IMR-90 (cell line): ENCODE measurements at regions not wholly inside any gene's neighbourhood (a gene's known extent, or its start where the extent isn't known, plus 50 kb on each side); places are given as distances from the start of the nearest gene placed in this dataset.
"Not testable (repeated sequence)": the region's sequence is repeated elsewhere in the genome, so short reads cannot be mapped to it uniquely, and the experiment has no call there.

Experiments used
- ATAC-seq: fragments of 200-7000 bp; cut with Tn5 transposase; 2 replicates; pipeline ENCODE4 v1.9.1; 2020; ENCODE audit warnings: low read depth, mild to moderate bottlenecking, moderate library complexity
- BruUV-seq: library from RNA; stranded (reverse); fragments of 400-500 nt; replicated peaks from 2 replicates; lab custom pipeline; 2021; lab: Mats Ljungman, UMichigan
- CTCF ChIA-PET: fragments of 300-600 bp; formaldehyde crosslinking; extraction: SDS; loops from one replicate; lab custom pipeline; 2021; ENCODE audit warnings: antibody characterized with exemption; lab: Yijun Ruan, JAX
- POLR2A ChIA-PET: fragments of 300-600 bp; sonication (Branson Sonifier 250); formaldehyde crosslinking; loops from one replicate; lab custom pipeline; 2022; ENCODE audit warnings: antibody characterized with exemption; ENCODE audit not compliant: unreplicated experiment; lab: Charles Lee
- DNase-seq: peaks from one replicate; pipeline ENCODE4 v3.0.0; 2013
- H2AFZ ChIP-seq: replicated peaks from 2 replicates; pipeline ENCODE3; 2013; ENCODE audit warnings: low read length, mild to moderate bottlenecking; ENCODE audit not compliant: poor library complexity
- H2AK5ac ChIP-seq: 2 replicates; pipeline ENCODE4 v1.6.1; 2013; ENCODE audit warnings: low read depth, low read length, inconsistent platforms
- H2AK9ac ChIP-seq: replicated peaks from 2 replicates; pipeline ENCODE3; 2013; ENCODE audit warnings: mild to moderate bottlenecking, low read depth, low read length, moderate library complexity; ENCODE audit not compliant: poor library complexity
- H2BK120ac ChIP-seq: 2 replicates; pipeline ENCODE4 v1.6.1; 2013; ENCODE audit warnings: low read depth, low read length, inconsistent platforms
- H2BK15ac ChIP-seq: 3 replicates; pipeline ENCODE4 v1.6.1; 2013; ENCODE audit warnings: low read depth, low read length, inconsistent platforms
- H2BK20ac ChIP-seq: 2 replicates; pipeline ENCODE4 v1.6.1; 2013; ENCODE audit warnings: low read depth, mild to moderate bottlenecking, inconsistent platforms, low read length, moderate library complexity
- H2BK5ac ChIP-seq: 2 replicates; pipeline ENCODE4 v1.6.1; 2013; ENCODE audit warnings: mild to moderate bottlenecking, low read depth, low read length, inconsistent platforms; ENCODE audit not compliant: poor library complexity, severe bottlenecking
- H3K14ac ChIP-seq: replicated peaks from 2 replicates; pipeline ENCODE4 v1.6.1; 2013; ENCODE audit warnings: low read depth, low read length, inconsistent platforms
- H3K18ac ChIP-seq: 2 replicates; pipeline ENCODE4 v1.6.1; 2013; ENCODE audit warnings: low read depth, low read length, control low read depth
- H3K23ac ChIP-seq: 2 replicates; pipeline ENCODE4 v1.6.1; 2013; ENCODE audit warnings: low read depth, low read length, inconsistent platforms
- H3K27ac ChIP-seq: 2 replicates; pipeline ENCODE4 v1.5.1; 2013; ENCODE audit warnings: mild to moderate bottlenecking, control low read depth, low read length; ENCODE audit not compliant: insufficient read depth
- H3K27me3 ChIP-seq: 2 replicates; pipeline ENCODE4 v1.6.1; 2013; ENCODE audit warnings: low read length; ENCODE audit not compliant: control insufficient read depth, insufficient read depth
- H3K36me3 ChIP-seq: 2 replicates; pipeline ENCODE4 v1.6.1; 2013; ENCODE audit warnings: low read length, mixed read lengths; ENCODE audit not compliant: control insufficient read depth, insufficient read depth
- H3K4ac ChIP-seq: 2 replicates; pipeline ENCODE4 v1.6.1; 2013; ENCODE audit warnings: low read depth, low read length, inconsistent platforms
- H3K4me1 ChIP-seq: 2 replicates; pipeline ENCODE4 v1.6.1; 2013; ENCODE audit warnings: low read length, mixed read lengths; ENCODE audit not compliant: control insufficient read depth, insufficient read depth
- H3K4me2 ChIP-seq: 2 replicates; pipeline ENCODE4 v1.6.1; 2013; ENCODE audit warnings: low read depth, mild to moderate bottlenecking, control low read depth, low read length, moderate library complexity
- H3K4me3 ChIP-seq: 2 replicates; pipeline ENCODE4 v1.5.1; 2013; ENCODE audit warnings: low read depth, mild to moderate bottlenecking, control low read depth, low read length, moderate library complexity; ENCODE audit not compliant: insufficient read depth
- H3K56ac ChIP-seq: 2 replicates; pipeline ENCODE4 v1.6.1; 2013; ENCODE audit warnings: low read length, inconsistent platforms; ENCODE audit not compliant: insufficient read depth; ENCODE audit errors: extremely low read depth
- H3K79me1 ChIP-seq, 2 experiments: 2 replicates each; pipeline ENCODE4 v1.6.1; 2013; ENCODE audit warnings: low read length in 2 of 2, inconsistent platforms in 1 of 2, low read depth in 1 of 2
- H3K9ac ChIP-seq: 2 replicates; pipeline ENCODE4 v1.6.1; 2013; ENCODE audit warnings: low read depth, low read length, control low read depth
- H3K9me1 ChIP-seq: 2 replicates; pipeline ENCODE4 v1.6.1; 2013; ENCODE audit warnings: low read length, inconsistent platforms; ENCODE audit not compliant: insufficient read depth
- H3K9me3 ChIP-seq: 2 replicates; pipeline ENCODE4 v1.6.1; 2013; ENCODE audit warnings: low read length; ENCODE audit not compliant: control insufficient read depth, insufficient read depth
- H4K20me1 ChIP-seq: 2 replicates; pipeline ENCODE4 v1.6.1; 2013; ENCODE audit warnings: low read length, inconsistent platforms; ENCODE audit not compliant: insufficient read depth
- H4K5ac ChIP-seq: 2 replicates; pipeline ENCODE4 v1.6.1; 2013; ENCODE audit warnings: mild to moderate bottlenecking, low read depth, low read length, control low read depth
- H4K8ac ChIP-seq, 2 experiments: 2 replicates each; pipeline ENCODE4 v1.6.1; 2013; ENCODE audit warnings: low read depth in 2 of 2, low read length in 2 of 2, control low read depth in 1 of 2, inconsistent platforms in 1 of 2
- H4K91ac ChIP-seq: 2 replicates; pipeline ENCODE4 v1.6.1; 2013; ENCODE audit warnings: low read depth, low read length, inconsistent platforms; ENCODE audit not compliant: insufficient read depth
- WGBS, 2 experiments: methylation state at CpG; one replicate each; pipeline versions ENCODE4 v1.1.5 to v1.1.7; 2013; ENCODE audit warnings: missing lambda C conversion rate in 2 of 2; ENCODE audit not compliant: insufficient read length in 1 of 2; ENCODE audit errors: extremely low coverage in 2 of 2; 5-methylcytosine and 5-hydroxymethylcytosine counted together
- dilution Hi-C: fragments of 300-500 bp; cut with HindIII; formaldehyde crosslinking; loops from one replicate; pipeline ENCODE4 v1.14.3; 2018; ENCODE audit warnings: low sequenced_read_pairs; ENCODE audit not compliant: unreplicated experiment
- in situ Hi-C: fragments of 300-500 bp; cut with MboI; formaldehyde crosslinking; loops from 3 replicates; pipeline ENCODE4 v1.14.3; 2019; ENCODE audit warnings: low sequenced_read_pairs, inconsistent platforms, mixed read lengths
- intact Hi-C: fragments of 100-400 bp; cut with micrococcal nuclease; formaldehyde crosslinking; loops from 2 replicates; pipeline ENCODE4 v1.10.0; 2022
- TF ChIP-seq, protein P1 (sequence below): conservative IDR thresholded peaks from 2 replicates; pipeline ENCODE4 v1.5.1; 2012; ENCODE audit warnings: mild to moderate bottlenecking, low read depth, low read length, improper control_type of control experiment

DNA sequence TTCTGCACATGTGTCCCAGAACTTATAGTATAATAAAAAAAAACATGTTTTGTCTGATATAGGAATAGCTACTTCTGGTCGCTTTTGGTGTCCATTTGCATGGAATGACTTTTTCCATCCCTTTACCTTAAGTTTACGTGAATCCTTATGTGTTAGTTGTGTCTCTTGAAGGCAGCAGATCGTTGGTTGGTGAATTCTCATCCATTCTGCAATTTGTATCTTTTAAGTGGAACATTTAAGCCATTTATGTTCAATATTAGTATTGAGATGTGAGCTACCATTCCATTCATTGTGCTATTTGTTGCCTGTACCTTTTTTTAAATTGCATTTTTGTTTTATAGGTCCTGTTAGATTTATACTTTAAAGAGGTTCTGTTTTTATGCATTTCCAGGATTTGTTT lies 55.1 kb upstream of the PHIP start:
- Histone ChIP-seq H2BK5ac (no peak overlapping the region), H3K4me1 (no peaks in the 10 kb centered on the region), H2AFZ (no peak overlapping the region), H3K4me2 (no peak overlapping the region), H4K91ac (no peak overlapping the region), H3K23ac (no peak overlapping the region), H3K9ac (no peak overlapping the region), H3K27me3 (no peaks in the 10 kb centered on the region), H2BK120ac (no peak overlapping the region), H3K9me1 (no peaks in the 10 kb centered on the region), H2AK5ac (no peak overlapping the region), H2BK20ac (no peak overlapping the region), H3K18ac (no peak overlapping the region), H4K20me1 (no peaks in the 10 kb centered on the region), H3K79me1 (no peaks in the 10 kb centered on the region), H4K8ac (no peak overlapping the region), H3K56ac (no peak overlapping the region), H3K4ac (no peak overlapping the region), H3K14ac (no peak overlapping the region), H3K9me3 (peaks cover 5% of the 10 kb centered on the region; the same call in 1 of the 2 replicates), H4K5ac (no peak overlapping the region), H3K27ac (no peak overlapping the region), H3K36me3 (no peaks in the 10 kb centered on the region), H2AK9ac (no peak overlapping the region), H2BK15ac (no peak overlapping the region), H3K4me3 (no peak overlapping the region)
- intact Hi-C loops, result no loop called here
- ATAC-seq (no peak), DNase-seq (no peak)
- in situ Hi-C loops, result no loop called here
- WGBS, 2 experiments, result no CpG with 5 or more reads among the region's 3 CpGs
- ChIA-PET POLR2A (no interaction called here), CTCF (no interaction called here)
- BruUV-seq, result no TSS peak
- dilution Hi-C loops, result no loop called here
- TF ChIP-seq, protein P1, sequence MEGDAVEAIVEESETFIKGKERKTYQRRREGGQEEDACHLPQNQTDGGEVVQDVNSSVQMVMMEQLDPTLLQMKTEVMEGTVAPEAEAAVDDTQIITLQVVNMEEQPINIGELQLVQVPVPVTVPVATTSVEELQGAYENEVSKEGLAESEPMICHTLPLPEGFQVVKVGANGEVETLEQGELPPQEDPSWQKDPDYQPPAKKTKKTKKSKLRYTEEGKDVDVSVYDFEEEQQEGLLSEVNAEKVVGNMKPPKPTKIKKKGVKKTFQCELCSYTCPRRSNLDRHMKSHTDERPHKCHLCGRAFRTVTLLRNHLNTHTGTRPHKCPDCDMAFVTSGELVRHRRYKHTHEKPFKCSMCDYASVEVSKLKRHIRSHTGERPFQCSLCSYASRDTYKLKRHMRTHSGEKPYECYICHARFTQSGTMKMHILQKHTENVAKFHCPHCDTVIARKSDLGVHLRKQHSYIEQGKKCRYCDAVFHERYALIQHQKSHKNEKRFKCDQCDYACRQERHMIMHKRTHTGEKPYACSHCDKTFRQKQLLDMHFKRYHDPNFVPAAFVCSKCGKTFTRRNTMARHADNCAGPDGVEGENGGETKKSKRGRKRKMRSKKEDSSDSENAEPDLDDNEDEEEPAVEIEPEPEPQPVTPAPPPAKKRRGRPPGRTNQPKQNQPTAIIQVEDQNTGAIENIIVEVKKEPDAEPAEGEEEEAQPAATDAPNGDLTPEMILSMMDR, result no peak

GRCh38 chr6:79131220-79131619 lies 53.2 kb upstream of the PHIP start:
- POLR2A ChIA-PET, H3K4me3 ChIP-seq, H4K20me1 ChIP-seq, intact Hi-C loops, H3K4ac ChIP-seq, ATAC-seq, BruUV-seq, DNase-seq, dilution Hi-C loops, H2BK15ac ChIP-seq, H3K4me1 ChIP-seq, in situ Hi-C loops, H3K9ac ChIP-seq, H3K27me3 ChIP-seq, H3K4me2 ChIP-seq, CTCF ChIA-PET, H4K8ac ChIP-seq, H4K91ac ChIP-seq, H3K23ac ChIP-seq, H2AK9ac ChIP-seq, H3K14ac ChIP-seq, H2AK5ac ChIP-seq, H3K36me3 ChIP-seq, H4K5ac ChIP-seq, H2BK20ac ChIP-seq, H3K9me3 ChIP-seq, H3K56ac ChIP-seq, H3K9me1 ChIP-seq, H2AFZ ChIP-seq, H3K18ac ChIP-seq, H2BK120ac ChIP-seq, H3K27ac ChIP-seq, H3K79me1 ChIP-seq, H2BK5ac ChIP-seq: not testable (repeated sequence)
- WGBS, 2 experiments, result no CpG with 5 or more reads among the region's 1 CpG
